Prostate gland (tissue), 2 donors: ENCODE measurements at regions not wholly inside any gene's neighbourhood (a gene's known extent, or its start where the extent isn't known, plus 50 kb on each side); places are given as distances from the start of the nearest gene placed in this dataset.

Source experiments
- CTCF ChIP-seq, 4 experiments: fragments of 200-600 bp in 2 of 4; fragments of 450-650 bp in 2 of 4; sonication (generic) in 2 of 4; IDR thresholded peaks; 1 replicate in 3 of 4; 2 replicates in 1 of 4; pipeline ENCODE4 v1.5.1; 2016 to 2019; ENCODE audit warnings: antibody characterized with exemption in 4 of 4, mild to moderate bottlenecking in 2 of 4, moderate library complexity in 2 of 4
- POLR2AphosphoS5 ChIP-seq: sonication (generic); formaldehyde crosslinking; IDR thresholded peaks from one replicate; pipeline ENCODE4 v1.6.1; 2017; ENCODE audit warnings: antibody characterized with exemption

DNA sequence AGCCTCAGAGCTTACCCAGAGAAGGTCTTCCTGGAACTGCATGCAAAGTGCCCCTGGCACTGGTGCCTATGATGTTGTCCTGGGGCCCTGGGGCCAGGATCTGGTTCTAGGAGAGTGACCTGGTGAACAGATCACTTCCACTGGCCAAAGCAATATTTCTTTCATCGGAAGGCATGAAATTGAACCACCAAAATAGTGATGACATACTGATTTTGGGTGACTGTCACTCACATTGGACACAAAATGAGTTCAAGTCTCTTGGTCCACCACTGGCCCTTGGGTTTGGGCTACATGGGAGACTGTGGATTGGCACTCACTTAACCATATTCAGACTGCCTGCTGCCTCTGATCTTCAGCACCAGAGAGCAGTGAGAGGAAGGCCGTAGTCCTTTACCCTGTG, 549.3 kb upstream of the PPP2R3A start:
- no peak for TF ChIP-seq CTCF (IDR thresholded peaks at IDR 0.05)
- TF ChIP-seq POLR2AphosphoS5, result no peak
